ENCODE measurements at regions not wholly inside any gene's neighbourhood (a gene's known extent, or its start where the extent isn't known, plus 50 kb on each side); places are given as distances from the start of the nearest gene placed in this dataset.
A peak's percentile ranks its signal among the peaks of the same experiment; 100 is the strongest.

- TF ChIP-seq RERE (CRISPR knock-in tag; IDR thresholded peaks at IDR 0.05; ENCODE audit: borderline replicate concordance) = 0 out of 2 replicates have a peak, but pooled peaks have one; percentile 64
- TF ChIP-seq TARDBP (IDR thresholded peaks at IDR 0.05) = no peak; the same call in 1 of the 2 replicates
- no peak for TF ChIP-seq GABPB1 (CRISPR knock-in tag; IDR thresholded peaks at IDR 0.05)
- TF ChIP-seq MEIS2 (IDR thresholded peaks at IDR 0.05; ENCODE audit: partially characterized antibody) = peak; percentile 90
- peak; percentile 51; the same call in 1 of the 2 replicates for TF ChIP-seq ZNF395 (CRISPR knock-in tag; IDR thresholded peaks at IDR 0.05)
- 0 out of 2 replicates have a peak, but pooled peaks have one; percentile 49 for TF ChIP-seq RNF2 (IDR thresholded peaks at IDR 0.05)
- TF ChIP-seq ZNF311 (CRISPR knock-in tag; IDR thresholded peaks at IDR 0.05) = no peak
- no peak for TF ChIP-seq E4F1 (CRISPR knock-in tag; IDR thresholded peaks at IDR 0.05; ENCODE audit: borderline replicate concordance)
- TF ChIP-seq KAT7 (CRISPR knock-in tag; IDR thresholded peaks at IDR 0.05; ENCODE audit: borderline replicate concordance) = peak; percentile 31; the same call in 1 of the 2 replicates
- 0 out of 2 replicates have a peak, but pooled peaks have one; percentile 39 for TF ChIP-seq ZNF175 (CRISPR knock-in tag; IDR thresholded peaks at IDR 0.05; ENCODE audit: low read depth)
- peak; percentile 96 for TF ChIP-seq ARID1B (IDR thresholded peaks at IDR 0.05)
- TF ChIP-seq ZBTB33 (CRISPR knock-in tag; IDR thresholded peaks at IDR 0.05) = peak; percentile 77
- no peak for TF ChIP-seq E2F3 (CRISPR knock-in tag; IDR thresholded peaks at IDR 0.05)
- TF ChIP-seq NFIC (IDR thresholded peaks at IDR 0.05) = peak; percentile 90
- no peak for TF ChIP-seq SMAD3 (CRISPR knock-in tag; conservative IDR thresholded peaks at IDR 0.05)
- peak; percentile 54 for TF ChIP-seq ATF7 (IDR thresholded peaks at IDR 0.05)
Observed at GRCh38 chr20:5675103-5676091, 64.6 kb upstream of the GPCPD1 start (continued).

Measured in K562 (cell line).